ENCODE measurements at regions not wholly inside any gene's neighbourhood (a gene's known extent, or its start where the extent isn't known, plus 50 kb on each side); places are given as distances from the start of the nearest gene placed in this dataset.

GRCh38 chr6:148649454-148649963 lies 97.3 kb upstream of the UST start (continued):
- TF ChIP-seq ZNF462 (CRISPR knock-in tag; IDR thresholded peaks at IDR 0.05) (no peak), JUNB (IDR thresholded peaks at IDR 0.05; ENCODE audit: unreplicated experiment) (no peak)

- peaks cover 74% of the 10 kb centered on the region for H3K36me3 Mint-ChIP-seq (ENCODE audit: low read depth)
- peaks cover 75% of the 10 kb centered on the region for H3K9me3 Mint-ChIP-seq
- no peak for DNase-seq (ENCODE audit: low spot score)
- no peak for TF ChIP-seq ZNF331 (CRISPR knock-in tag; IDR thresholded peaks at IDR 0.05; ENCODE audit: low read depth)
- no peak for TF ChIP-seq CTCF (conservative IDR thresholded peaks at IDR 0.05; ENCODE audit: low read depth in 2 of 2)
- TF ChIP-seq REST (IDR thresholded peaks at IDR 0.05; ENCODE audit: unreplicated experiment): no peak
Measured at GRCh38 chr6:148650941-148651505, 95.8 kb upstream of the UST start.

More at GRCh38 chr6:148650941-148651505, 95.8 kb upstream of the UST start:
- no peak overlapping the region for H2AFZ ChIP-seq
- no peak overlapping the region for H3K4me2 ChIP-seq
- H3K4me3 ChIP-seq: no peak overlapping the region
- peaks cover 5% of the 10 kb centered on the region; the same call in 1 of the 2 replicates for H3K9me2 ChIP-seq (ENCODE audit: insufficient read depth)
- Mint-ChIP-seq H3K27me3 (ENCODE audit: insufficient read depth, low read depth, poor library complexity) (no peaks in the 10 kb centered on the region), H3K27ac (no peak overlapping the region), H3K4me3 (no peak overlapping the region), H3K4me1 (peaks cover 1% of the 10 kb centered on the region)
- H3K36me3 ChIP-seq (ENCODE audit: insufficient read depth): peaks cover 18% of the 10 kb centered on the region
- H3F3A ChIP-seq (replicated peaks; ENCODE audit: low read depth): no peaks in the 10 kb centered on the region
- H3K79me2 ChIP-seq (replicated peaks; ENCODE audit: insufficient read depth): no peaks in the 10 kb centered on the region
- H3K4me1 ChIP-seq (ENCODE audit: insufficient read depth): peaks cover 3% of the 10 kb centered on the region
- no peak for ATAC-seq
- H4K20me1 ChIP-seq (replicated peaks; ENCODE audit: insufficient read depth): no peaks in the 10 kb centered on the region
- no peak overlapping the region for H3K27ac ChIP-seq (ENCODE audit: low read depth)
- no peaks in the 10 kb centered on the region for H3K27me3 ChIP-seq (ENCODE audit: insufficient read depth)

Measured in GM23338 (cell line).